AG09319 (cell line): ENCODE measurements at regions not wholly inside any gene's neighbourhood (a gene's known extent, or its start where the extent isn't known, plus 50 kb on each side); places are given as distances from the start of the nearest gene placed in this dataset.
A peak's percentile ranks its signal among the peaks of the same experiment; 100 is the strongest.

Source experiments
- DNase-seq: peaks from one replicate; pipeline ENCODE4 v3.0.0-alpha.2; 2010; ENCODE audit warnings: low read depth; ENCODE audit errors: extremely low read depth
- CTCF ChIP-seq: IDR thresholded peaks from 2 replicates; pipeline ENCODE4 v1.5.1; 2011; ENCODE audit warnings: low read depth, mild to moderate bottlenecking, inconsistent platforms, low read length, moderate library complexity

- peak; percentile 29 for DNase-seq
- TF ChIP-seq CTCF: no peak
Measured at GRCh38 chr6:22219925-22220324, 76.9 kb downstream of the PRL start.

GRCh38 chr6:22221211-22221610 lies 75.6 kb downstream of the PRL start:
- no peak for DNase-seq
- TF ChIP-seq CTCF: no peak

- no peak for DNase-seq
- TF ChIP-seq CTCF: no peak
Measured at GRCh38 chr6:22221630-22222029, 75.2 kb downstream of the PRL start.

- no peak for DNase-seq
- no peak for TF ChIP-seq CTCF
Measured at GRCh38 chr6:22222469-22222868, 74.4 kb downstream of the PRL start.

GRCh38 chr6:22227824-22228610 lies 68.8 kb downstream of the PRL start:
- no peak for DNase-seq
- TF ChIP-seq CTCF: no peak

- no peak for TF ChIP-seq CTCF
- no peak for DNase-seq
Measured at GRCh38 chr6:22231050-22231449, 65.8 kb downstream of the PRL start.

- DNase-seq: no peak
- no peak for TF ChIP-seq CTCF
Measured at GRCh38 chr6:22231616-22232015, 65.2 kb downstream of the PRL start.
